ENCODE measurements at regions not wholly inside any gene's neighbourhood (a gene's known extent, or its start where the extent isn't known, plus 50 kb on each side); places are given as distances from the start of the nearest gene placed in this dataset.
A peak's percentile ranks its signal among the peaks of the same experiment; 100 is the strongest.
"Not testable (repeated sequence)": the region's sequence is repeated elsewhere in the genome, so short reads cannot be mapped to it uniquely, and the experiment has no call there.

DNA sequence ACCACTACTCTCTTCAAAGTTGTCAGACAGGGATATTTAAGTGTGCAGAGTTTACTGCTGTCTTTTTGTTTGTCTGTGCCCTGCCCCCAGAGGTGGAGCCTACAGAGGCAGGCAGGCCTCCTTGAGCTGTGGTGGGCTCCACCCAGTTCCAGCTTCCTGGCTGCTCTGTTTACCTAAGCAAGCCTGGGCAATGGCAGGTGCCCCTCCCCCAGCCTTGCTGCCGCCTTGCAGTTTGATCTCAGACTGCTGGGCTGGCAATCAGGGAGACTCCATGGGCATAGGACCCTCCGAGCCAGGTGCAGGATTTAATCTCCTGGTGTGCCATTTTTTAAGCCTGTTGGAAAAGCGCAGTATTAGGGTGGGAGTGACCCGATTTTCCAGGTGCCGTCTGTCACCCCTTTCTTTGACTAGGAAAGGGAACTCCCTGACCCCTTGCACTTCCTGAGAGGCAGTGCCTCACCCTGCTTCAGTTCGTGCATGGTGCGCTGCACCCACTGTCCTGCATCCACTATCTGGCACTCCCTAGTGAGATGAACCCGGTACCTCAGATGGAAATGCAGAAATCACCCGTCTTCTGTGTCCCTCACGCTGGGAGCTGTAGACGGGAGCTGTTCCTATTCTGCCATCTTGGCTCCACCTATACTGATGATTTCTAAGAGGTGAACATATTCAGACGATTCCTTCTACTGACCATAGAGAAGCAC, 167.6 kb downstream of the CXXC4 start:
- DNase-seq: not testable (repeated sequence)

DNA sequence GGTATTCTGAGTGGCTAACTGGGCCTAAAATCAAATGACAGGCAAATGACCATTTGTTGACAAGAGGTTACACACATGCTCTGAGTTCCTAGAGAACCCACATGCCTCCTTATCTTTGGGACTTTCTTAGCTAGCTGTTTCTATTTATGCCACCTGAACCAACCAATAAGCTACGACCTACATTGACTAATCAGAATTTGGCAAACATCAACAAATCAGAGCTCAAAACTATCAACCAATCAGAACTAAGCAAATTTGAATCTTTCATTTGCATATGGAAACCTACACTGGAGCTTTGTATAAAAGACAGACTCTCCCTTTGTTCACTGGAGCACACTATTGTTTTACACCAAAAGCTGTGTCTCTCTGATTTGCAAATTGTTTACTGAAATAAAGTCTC, 192.0 kb downstream of the CXXC4 start:
- no peak for DNase-seq

DNA sequence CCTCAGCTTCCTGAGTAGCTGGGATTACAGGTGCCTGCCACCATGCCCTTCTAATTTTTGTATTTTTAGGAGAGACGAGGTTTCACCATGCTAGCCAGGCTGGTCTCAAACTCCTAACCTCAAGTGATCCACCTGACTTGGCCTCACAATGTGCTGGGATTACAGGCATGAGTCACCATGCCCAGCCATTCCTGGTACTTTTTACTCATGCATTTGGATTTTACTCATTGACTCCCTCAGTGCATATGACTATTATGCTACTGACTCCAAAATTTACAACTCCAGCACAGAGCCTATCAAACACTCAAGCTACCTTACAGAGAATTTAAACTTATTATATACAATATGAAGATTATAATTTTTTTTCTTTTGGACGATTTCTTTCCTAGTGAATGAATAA, 199.9 kb downstream of the CXXC4 start:
- no peak for DNase-seq

DNA sequence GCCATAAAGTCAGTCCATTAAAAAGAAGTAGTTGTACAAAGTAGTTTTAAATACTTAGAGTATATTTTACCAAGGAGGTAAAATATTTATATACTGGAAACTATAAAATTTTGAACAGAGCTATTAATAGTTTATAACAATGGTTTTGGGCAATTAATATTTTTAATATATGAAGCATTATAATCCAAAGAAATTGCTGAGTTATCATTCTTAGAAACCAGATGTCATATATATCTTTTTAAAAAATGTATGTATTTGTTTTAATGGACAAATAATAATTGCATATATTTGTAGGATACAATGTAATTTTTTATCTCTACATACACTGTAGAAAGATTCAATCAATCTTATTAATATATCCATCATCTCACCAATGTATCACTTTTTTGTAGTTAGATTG, 207.8 kb downstream of the CXXC4 start:
- DNase-seq: no peak

DNA sequence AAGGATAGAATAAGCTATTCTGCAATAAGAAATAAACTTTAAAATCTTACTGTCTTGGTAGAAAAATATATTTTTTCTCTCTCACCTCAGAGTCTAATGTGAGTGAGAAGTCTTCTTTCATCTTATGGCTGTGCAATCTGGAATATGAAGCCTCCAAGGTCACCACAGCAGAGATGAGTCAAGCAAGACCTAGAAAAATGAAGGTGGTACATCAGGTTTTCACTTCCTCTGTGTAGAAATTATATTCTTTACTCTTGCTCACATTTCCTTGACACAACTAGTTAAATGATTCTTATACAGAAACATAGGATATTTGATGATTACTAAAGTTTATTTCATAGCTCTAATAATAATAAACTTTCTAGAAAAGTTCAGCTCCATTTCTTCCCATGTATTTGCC, 211.4 kb downstream of the CXXC4 start:
- no peak for DNase-seq

DNA sequence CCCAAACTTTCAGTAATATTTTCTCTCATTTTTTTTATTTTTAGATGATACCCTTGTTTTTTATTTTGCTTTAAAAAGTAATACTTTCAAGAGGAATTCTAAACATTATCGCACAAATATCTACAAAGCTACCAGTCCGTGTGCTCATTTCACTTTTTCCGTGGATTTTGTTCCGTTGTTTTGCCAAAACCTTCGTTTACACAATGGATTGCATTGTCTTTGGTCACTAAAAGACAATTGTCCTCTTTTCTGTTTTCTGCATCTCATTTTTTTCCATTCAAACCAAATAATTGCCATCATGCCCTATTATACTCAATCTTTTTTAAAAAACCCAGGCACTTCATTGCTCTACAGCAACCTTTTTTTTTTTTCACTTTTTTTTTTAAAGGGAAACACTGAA, 214.9 kb downstream of the CXXC4 start:
- DNase-seq: no peak

DNA sequence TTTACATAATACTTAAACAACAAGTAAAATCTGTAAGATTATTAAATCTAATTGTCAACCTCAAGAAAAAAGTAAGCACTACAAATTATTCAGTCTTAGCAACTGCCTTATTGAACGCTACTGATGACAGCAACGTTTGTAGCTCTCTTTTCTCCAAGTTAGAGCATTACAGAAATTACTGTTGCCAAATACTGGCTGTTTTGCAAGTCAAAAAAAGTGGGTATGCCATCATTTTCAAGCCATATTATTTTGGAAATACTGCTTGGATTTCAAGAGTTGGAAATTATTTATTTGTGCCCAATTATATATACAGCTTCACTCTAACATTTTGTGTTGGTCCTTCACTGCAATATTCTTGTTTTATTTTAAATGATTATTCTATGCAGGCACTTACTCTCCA, 221.7 kb downstream of the CXXC4 start:
- no peak for DNase-seq

DNA sequence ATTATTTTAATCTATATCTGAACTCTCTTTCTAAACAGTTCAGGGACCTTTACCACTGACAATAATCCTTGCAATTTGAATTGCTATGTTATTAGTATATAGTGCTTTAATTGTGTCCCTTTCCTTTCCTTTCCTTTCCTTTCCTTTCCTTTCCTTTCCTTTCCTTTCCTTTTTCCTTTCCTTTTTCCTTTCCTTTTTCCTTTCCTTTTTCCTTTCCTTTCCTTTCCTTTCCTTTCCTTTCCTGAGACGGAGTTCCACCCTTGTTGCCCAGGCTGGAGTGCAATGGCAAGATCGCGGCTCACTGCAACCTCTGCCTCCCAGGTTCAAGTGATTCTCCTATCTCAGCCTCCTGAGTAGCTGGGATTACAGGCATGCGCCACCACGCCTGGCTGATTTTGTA, 225.1 kb downstream of the CXXC4 start:
- not testable (repeated sequence) for DNase-seq

GRCh38 chr4:104263100-104263499, 231.6 kb downstream of the CXXC4 start:
- no peak for DNase-seq

- no peak for DNase-seq
These were observed 232.0 kb downstream of the CXXC4 start for GRCh38 chr4:104262678-104263077.

GRCh38 chr4:104248726-104249125, 246.0 kb downstream of the CXXC4 start:
- no peak for DNase-seq

DNA sequence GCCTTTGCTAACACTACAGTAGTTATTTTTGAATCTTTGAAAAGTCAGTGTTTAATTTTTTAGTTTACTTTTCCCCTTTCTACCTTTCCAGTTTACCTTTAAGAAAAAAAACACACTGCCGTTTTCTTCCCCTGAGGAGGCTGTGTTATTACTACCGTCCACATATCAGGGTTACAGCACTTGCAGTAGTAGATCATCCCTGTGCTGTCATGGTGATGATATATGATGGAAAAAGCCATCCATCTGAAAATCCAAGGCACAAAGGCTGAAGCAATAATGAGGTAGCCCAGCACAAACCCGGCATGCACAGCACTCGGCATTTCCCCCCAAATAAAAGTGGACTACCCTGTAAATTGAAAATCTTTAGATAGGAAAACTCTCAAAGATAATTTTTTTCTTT, 258.7 kb downstream of the CXXC4 start:
- no peak for DNase-seq

DNA sequence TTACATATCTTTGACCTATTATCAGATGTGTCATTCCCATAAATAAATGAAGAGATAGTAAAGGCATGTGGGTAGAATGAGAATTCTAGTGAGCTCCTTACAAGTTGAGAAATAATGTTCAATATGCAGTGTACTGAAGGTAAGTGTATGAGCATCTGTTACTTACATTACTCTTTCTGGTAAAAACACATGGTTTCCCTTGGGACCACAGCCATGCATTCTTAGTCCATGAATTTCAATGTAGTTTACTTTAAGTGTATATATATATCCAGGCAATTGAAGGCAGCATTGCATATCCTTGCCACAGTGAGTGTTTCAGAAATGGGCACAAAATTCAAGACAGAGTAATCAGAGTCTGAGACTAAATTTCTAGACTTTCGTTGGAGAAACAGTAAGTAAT, 277.2 kb downstream of the CXXC4 start:
- DNase-seq: no peak

DNA sequence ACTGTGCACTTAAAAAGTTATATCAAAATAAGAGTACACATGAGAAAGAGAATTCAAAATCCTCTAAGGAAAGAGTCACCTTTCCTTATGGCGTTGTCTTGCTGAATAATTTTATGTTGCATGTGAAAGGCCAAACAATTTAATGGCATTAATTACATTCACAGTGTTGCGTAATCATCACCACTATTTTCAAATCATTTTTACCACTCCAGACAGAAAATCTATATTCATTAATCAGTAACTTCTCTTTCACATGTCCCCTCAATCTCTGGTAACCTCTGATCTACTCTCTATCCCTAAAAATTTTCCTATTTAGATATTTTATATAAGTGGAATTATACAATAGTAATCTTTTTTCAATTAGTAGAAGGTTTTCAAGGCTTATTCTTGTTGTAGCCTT, 283.0 kb downstream of the CXXC4 start:
- no peak for DNase-seq

- DNase-seq: no peak
These were observed 284.3 kb downstream of the CXXC4 start for GRCh38 chr4:104210420-104210819.

GRCh38 chr4:104206784-104207183, 287.9 kb downstream of the CXXC4 start:
- DNase-seq: peak; percentile 55

DNA sequence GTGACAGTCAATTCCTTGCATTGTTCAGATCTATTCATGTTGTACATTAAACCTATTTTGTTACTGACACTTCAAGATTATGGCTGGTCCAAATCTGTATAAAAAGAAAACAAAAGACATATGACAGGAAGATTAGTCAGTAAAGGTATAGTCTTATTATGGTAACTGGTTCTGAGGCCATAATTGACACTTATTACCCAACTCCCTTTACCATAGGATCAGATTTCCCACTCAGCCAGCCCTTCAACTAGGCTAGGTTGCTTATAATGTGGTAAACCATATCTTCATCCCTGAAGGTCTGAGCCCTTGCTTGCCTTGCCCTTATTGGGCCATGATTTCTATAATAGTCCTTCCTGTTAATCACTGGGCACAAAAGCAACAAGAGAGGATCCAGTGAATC, 289.6 kb downstream of the CXXC4 start:
- DNase-seq: no peak

DNA sequence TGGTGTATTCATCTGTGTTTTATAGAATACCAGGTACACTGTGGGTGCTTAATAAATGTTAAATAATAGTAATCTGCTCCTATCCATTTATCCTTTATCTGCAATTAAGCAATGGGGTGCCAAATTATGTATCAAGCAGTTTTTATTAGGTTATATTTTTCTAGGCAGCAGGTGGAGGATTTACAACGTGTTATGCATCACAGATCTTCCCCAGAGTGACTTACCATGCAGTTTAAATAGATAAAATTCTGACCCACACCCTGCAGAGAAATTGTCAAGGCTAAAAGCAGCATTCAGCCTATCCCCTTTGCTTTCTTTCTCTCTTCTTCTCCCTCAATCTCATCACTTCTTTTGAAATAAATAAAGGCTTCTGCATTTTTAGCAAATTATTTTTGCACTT, 306.4 kb downstream of the CXXC4 start:
- DNase-seq: no peak

DNA sequence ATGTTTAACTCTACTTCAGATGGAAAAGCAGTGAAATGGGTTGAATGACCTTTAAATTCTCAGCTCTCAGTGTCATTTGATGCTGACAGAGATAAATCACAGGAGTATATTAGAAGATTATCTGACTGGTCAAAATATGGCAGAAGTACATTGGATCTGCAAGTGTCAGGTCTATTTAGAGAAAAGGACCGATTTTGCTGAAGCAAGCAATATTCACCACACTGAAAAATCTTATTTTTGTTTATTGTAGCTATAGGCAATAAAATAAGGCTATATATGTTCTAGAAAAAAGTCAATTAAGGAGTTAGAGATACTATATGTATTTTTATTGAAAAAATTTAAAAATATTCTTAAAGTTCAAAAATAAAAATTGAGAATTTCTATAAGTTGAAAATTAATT, 325.3 kb downstream of the CXXC4 start:
- DNase-seq: no peak

GRCh38 chr4:104166749-104167148, 327.9 kb downstream of the CXXC4 start:
- DNase-seq: no peak

DNA sequence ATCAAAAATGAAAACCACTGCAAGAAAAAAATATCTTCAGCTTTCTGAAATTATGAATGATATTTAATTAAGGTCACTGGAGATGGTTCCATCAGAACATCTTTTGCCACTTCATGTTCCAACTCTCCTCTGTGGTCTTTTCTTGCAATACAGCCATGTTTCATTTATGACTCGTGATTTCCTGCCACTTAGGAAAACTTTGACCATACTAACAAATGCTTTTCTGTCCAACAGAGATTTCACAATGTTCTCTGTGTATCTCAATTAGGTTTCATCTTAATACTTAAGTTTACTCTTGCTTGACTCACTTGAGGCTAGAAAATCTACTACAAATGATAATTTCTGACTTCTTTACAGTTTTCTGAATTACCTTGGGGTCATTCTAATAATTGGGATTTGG, 330.9 kb downstream of the CXXC4 start:
- DNase-seq: no peak

- no peak for DNase-seq
These were observed 348.6 kb downstream of the CXXC4 start for GRCh38 chr4:104146048-104146447.

GRCh38 chr4:104138116-104138515, 356.6 kb downstream of the CXXC4 start:
- DNase-seq: no peak

DNA sequence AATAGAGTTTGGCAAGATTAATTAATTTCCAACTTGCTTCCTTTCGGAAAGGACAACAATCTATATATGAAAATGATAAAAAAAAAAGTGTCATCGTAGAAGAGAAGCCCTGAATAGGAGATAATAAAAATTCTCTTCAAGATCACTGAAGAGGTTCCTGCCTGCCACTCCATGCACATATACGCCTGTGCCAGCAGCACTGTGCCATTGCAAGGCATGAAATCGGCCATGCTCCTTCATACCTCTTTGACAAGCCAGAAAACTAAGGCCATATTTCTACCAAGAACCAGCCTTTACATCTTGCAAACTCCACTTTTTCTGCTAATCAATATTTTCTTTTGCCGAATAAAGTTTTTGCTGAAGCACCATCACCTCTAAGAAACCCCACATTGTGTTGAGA, 365.5 kb downstream of the CXXC4 start:
- no peak for DNase-seq

DNA sequence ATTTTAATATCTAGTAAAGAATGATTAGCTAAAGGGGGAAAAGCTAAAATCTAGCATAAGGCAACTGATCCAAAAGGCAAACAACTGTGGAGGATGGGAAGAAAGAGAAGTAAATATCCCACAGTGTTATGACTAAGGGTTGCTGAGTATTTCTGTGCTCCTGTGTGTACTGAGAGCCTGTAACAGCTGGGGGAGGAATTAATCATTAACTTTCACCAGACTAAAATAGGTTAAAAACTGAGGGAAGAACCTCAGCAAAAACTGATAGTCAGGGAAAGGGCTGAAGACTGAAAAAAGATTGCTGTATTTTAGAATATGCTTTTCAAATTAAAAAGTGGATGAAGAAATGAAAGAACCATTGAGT, 365.9 kb downstream of the CXXC4 start:
- DNase-seq: no peak
